ENCODE measurements at regions not wholly inside any gene's neighbourhood (a gene's known extent, or its start where the extent isn't known, plus 50 kb on each side); places are given as distances from the start of the nearest gene placed in this dataset.
"Not testable (repeated sequence)": the region's sequence is repeated elsewhere in the genome, so short reads cannot be mapped to it uniquely, and the experiment has no call there.

DNA sequence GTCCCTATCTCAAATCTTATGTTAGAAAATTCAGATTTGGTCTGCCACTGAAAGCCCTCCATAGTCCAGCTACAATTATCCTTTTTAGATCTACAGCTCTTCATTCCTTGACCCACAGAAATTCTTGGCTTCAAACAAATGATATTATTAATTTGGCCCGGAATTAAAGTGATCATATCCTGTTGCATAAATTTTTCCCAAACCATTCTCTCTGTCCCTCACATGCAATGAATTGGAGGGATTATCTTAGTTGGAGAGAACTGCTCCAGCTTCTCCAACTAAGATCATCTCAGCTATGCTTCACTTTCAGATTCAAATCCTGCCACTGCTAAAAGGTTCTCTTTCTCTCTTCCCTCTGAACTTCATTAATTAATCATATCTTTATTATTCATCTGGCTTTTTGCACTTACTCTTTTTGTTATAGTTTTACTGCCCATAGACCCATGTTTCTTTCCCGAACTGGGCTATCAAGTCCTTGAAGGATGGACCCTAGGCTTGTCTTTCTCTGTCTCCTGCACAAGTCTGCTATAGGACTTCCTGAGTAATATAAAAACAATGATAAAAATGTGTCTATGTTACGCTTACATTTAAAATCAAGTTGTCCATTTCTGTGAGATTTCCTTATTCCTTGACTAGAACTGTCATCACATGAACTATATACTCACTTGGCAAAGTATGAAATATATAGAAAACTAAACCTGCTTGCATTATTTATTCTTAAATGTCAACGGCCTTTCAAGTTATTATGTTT lies 493.9 kb upstream of the MARCKS start:
- no peak for DNase-seq (ENCODE audit: low spot score)

DNA sequence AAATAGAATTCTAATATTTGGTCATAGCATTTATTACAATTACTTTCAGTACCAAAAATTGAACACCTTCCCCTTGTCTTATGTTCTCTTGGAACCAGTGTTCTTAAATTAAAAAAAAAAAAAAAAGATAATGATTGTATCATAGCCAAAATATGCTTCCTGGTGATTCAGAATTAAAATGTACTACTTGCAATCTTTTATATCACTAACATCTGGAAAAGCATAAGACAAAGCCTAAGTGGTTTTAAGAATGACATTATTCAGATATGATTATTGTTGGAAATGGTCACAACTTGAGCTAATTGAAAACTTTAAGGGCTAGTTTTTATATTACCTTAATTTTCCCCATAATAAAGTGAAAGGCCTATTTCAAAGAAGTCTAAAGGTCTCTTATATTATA lies 493.3 kb upstream of the MARCKS start:
- DNase-seq (ENCODE audit: low spot score), result no peak

GRCh38 chr6:113364766-113365165 lies 492.4 kb upstream of the MARCKS start:
- no peak for DNase-seq (ENCODE audit: low spot score)

DNA sequence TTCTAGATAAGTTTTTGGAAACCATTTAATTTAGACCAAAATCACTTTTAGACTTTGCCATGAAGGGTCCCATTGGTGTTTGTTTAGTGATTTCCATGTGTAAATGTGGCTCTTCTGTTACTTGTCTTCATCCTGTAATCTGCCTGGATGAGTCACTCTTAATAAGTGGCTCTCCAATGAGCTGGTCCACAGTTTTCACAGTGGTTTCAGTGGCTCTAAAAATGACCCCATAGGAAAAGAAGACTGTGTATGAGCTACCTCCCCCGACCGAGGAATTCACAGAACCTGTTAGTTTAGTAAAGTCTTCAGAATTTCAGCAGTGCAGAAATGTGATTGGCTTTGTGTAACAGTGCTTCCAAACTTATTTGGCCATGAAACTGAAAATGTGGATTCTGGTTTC lies 492.0 kb upstream of the MARCKS start:
- no peak for DNase-seq (ENCODE audit: low spot score)

DNA sequence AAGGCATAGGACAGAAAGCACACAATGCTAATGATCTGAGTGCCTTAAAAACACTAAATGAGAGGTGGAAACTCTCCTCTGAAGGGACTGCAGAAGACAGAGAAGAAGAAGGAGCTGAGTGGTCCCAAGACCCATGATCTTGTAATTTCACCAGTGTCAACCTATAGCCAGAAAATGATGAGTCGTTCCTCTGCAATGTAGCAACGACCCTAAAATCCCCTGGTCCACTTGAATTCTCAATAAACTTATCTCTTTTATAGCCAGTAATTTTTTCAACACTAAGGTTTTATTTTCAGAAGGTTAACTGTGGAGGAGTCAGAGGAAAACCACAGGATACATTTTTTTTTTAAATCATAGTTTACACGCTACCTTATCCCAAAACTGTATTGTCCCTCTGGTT lies 490.6 kb upstream of the MARCKS start:
- no peak for DNase-seq (ENCODE audit: low spot score)

DNA sequence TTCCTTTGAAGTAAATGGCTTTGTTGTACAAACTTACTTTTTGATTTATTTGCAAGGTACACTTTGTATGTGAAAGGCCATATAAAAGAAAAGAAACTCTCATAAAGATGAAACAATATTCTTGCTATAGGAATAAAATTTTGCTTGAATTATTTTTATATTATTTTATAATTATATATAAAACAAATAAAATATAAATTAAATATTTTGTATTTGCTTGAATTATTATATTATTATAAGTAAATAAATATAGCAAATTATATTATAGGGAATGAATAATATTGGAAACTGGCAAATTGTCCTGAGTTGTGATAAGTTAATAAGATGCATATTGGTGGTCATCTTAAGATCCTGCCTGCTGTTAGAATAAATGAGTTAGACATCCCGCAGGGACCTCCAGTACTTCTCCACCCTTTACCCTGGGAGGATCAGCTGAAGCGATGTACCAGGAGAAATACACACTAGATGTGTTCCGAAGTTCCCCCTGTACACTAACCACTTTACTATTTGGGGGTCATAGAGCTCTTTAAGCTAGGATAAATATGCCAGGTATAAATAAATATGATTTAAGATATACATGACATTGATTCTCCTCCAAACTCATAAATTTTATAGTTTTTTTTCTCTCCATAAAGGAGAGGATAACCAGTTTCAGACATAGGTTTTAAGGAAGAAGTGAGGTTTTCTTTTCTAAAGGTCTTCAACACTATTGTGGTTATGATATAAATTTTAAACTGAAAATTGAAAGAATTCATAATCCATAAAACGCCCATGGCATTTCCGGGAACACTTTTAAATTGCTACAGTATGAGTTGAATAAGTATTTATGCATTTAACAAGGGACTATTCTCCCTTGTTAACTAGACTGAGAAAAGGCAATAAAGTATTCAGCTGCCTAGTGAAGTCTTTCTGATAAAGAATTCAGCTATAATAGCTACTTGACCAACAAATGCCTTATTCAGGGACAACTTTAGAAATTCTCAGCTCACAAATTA lies 486.3 kb upstream of the MARCKS start:
- no peak for DNase-seq (ENCODE audit: low spot score)

- not testable (repeated sequence) for DNase-seq (ENCODE audit: low spot score)
Observed at GRCh38 chr6:113375466-113375865, 481.7 kb upstream of the MARCKS start.

GRCh38 chr6:113375950-113376846 lies 480.9 kb upstream of the MARCKS start:
- DNase-seq (ENCODE audit: low spot score), result no peak

DNA sequence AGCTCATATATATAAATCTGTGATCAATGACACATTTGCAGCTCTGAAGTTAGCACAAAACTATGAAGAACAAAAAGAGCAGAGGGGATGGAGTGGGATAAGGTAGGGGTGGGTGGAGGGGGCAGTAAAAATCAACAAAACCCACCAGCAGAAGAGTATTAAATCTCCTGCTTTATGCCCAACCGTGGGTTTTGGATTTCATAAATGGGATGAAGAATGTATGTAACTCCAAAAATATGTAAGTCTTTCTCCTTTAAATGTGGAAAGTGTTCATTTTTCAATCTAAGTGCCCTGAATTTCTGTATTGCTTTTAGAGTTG lies 480.3 kb upstream of the MARCKS start:
- no peak for DNase-seq (ENCODE audit: low spot score)

DNA sequence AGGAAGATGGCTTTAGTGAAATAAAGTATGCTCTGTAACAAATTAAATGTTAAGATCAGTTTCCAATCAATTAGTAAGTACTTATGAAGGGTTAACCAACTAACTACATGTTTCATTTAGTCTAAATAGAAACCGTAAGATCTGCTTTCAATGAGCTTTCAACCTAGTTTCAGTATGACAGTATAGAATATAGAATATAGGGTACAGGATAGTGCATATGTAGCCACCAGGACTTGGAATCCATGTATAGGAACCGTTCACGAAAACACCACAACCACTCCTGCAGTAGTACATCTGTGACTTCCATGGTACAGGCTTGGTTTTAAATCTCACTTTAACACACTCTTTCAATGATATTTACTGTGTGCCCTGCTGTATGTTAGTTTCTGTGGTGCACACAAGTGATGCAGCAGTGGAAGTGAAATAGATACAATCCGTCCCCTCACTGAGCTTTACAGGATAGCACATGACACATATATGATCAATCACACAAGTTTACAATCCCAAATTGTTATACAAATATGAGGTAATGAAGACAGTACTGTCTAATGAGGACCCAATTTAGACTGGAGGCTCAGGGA lies 479.7 kb upstream of the MARCKS start:
- no peak for DNase-seq (ENCODE audit: low spot score)

DNA sequence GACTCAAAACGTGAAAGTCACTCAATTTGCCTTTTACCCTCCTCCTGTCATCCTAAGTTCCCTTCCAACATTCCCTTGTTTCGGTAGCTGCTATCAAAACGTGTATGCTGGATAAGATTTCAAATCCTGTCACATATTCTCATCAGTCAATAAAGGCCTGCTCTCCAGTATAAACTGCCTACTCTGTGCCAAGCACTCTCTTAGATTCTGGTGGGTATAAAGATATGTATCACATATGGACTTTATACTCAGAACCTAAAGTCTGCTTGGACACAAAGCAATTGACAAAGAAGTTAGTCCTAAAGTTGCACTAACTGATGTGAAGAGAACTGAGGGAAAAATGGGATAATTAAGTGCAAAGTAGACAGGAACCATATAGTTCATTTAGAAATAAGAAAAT lies 476.6 kb upstream of the MARCKS start:
- no peak for DNase-seq (ENCODE audit: low spot score)

- no peak for DNase-seq (ENCODE audit: low spot score)
Observed at GRCh38 chr6:113381232-113381631, 475.9 kb upstream of the MARCKS start.

DNA sequence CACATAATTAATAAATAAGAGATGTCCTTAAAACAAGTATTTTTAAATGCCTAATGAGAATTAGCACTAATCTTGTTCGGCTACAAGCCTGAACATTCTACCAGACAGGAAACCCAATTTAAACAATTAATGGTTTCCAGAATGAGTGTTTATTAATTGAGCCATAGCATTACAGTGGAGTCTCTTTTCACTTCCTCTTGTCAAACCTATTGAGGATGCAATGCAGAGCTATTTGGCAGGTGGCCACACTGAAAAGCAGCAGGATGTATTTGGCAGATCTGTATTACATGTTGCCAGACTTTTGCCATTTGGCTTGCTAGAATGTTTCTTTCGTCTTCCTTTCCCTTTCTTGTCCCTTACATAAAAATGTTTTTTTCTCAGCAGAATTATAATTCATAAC lies 475.2 kb upstream of the MARCKS start:
- DNase-seq (ENCODE audit: low spot score), result no peak

- no peak for DNase-seq (ENCODE audit: low spot score)
Observed at GRCh38 chr6:113383701-113384100, 473.4 kb upstream of the MARCKS start.

DNA sequence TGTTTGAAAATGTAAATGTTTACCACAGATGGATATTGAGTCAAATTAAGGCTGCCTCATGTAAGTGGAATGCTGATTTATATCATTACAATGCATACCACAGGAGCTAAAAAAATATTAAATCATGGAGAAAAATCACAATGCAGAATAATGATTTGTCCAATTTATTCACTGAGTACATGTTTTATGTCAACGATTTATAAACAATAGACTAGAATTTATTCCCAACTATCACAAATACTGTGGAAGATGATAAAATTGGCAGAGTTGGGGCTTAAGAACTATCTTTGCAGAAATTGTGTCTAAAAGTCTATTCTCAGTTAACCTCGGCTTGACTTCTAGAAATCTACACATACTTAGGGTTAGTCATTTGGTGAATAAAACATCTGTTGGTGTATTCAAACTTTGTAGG lies 472.1 kb upstream of the MARCKS start:
- DNase-seq (ENCODE audit: low spot score), result no peak

GRCh38 chr6:113388996-113389395 lies 468.1 kb upstream of the MARCKS start:
- DNase-seq (ENCODE audit: low spot score), result no peak

- no peak for DNase-seq (ENCODE audit: low spot score)
Observed at GRCh38 chr6:113392551-113393055, 464.5 kb upstream of the MARCKS start.

- DNase-seq (ENCODE audit: low spot score), result no peak
Observed at GRCh38 chr6:113394216-113394615, 462.9 kb upstream of the MARCKS start.

GRCh38 chr6:113394729-113395128 lies 462.4 kb upstream of the MARCKS start:
- DNase-seq (ENCODE audit: low spot score), result no peak

DNA sequence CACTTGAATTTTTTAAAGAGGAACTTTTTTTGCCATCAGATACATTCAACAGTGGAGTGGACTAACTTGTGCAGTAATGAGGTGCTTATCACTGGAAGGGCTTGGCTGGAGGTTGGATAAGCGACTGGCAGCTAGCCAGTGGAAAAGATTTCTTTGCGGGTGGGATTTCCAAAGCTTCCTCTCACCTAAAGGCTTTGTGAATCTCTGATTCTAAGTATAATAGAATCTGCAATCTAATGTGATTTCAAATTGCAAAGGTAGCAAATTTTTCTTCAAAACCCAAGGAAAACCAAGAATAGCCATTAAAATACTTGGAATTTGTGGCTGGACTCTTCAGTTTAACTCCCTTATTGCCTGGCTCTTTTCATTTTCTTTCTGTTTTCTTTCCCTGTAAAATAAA lies 460.4 kb upstream of the MARCKS start:
- DNase-seq (ENCODE audit: low spot score), result no peak

DNA sequence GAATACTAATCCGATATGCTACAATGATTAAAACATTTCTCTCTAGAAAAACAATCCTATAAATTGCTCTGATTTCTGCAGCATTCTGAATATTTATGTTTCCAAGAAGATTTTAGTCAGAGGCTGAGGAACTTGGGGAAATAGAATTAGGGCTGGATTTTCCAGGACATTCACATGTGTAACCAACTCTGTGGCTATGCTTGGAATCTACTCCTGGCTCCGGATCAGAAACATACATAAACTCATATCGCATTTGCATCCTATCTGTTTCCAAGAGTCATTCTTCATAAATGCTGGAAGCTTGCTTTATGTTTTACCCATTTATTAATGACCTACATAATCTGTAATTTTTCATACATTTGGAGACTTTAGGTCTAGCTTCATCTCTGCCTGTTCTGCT lies 459.9 kb upstream of the MARCKS start:
- no peak for DNase-seq (ENCODE audit: low spot score)
